K562 (cell line): ENCODE measurements at regions not wholly inside any gene's neighbourhood (a gene's known extent, or its start where the extent isn't known, plus 50 kb on each side); places are given as distances from the start of the nearest gene placed in this dataset.

ENCODE experiments used
- ATAC-seq: fragments of 200-7000 bp; cut with Tn5 transposase; 3 replicates; pipeline ENCODE4 v1.9.1; 2020; ENCODE audit warnings: moderate library complexity
- BruUV-seq: library from RNA; stranded (reverse); fragments of 400-500 nt; replicated peaks from 2 replicates; lab custom pipeline; 2021; lab: Mats Ljungman, UMichigan
- CTCF ChIA-PET: fragments of 300-600 bp; formaldehyde crosslinking; extraction: SDS; loops from one replicate; lab custom pipeline; 2021; ENCODE audit warnings: low intra/inter-chr PET ratio; lab: Yijun Ruan, JAX
- POLR2A ChIA-PET: fragments of 300-600, 350-650 bp; sonication (Branson Sonifier 250); formaldehyde crosslinking; extraction: SDS; loops from one replicate; lab custom pipeline; 2021; ENCODE audit warnings: antibody characterized with exemption, inconsistent platforms; lab: Yijun Ruan, JAX
- DNase-seq, 4 experiments: peaks; one replicate each; pipeline versions ENCODE4 v3.0.0 to v3.0.0-alpha.2; 2011 to 2018; ENCODE audit warnings: low spot score in 3 of 4, mixed read lengths in 3 of 4; ENCODE audit errors: extremely low read depth in 1 of 4
- FAIRE-seq: peaks from 2 replicates; lab custom pipeline; 2011; peaks lifted over from hg19 to GRCh38; lab: Jason Lieb, UNC
- H2AFZ ChIP-seq: 2 replicates; pipeline ENCODE4 v1.6.0; 2011; ENCODE audit warnings: low read depth, low read length, control low read depth, inconsistent platforms
- H3K27ac ChIP-seq: fragments of 200-600 bp; 3 replicates; pipeline ENCODE4 v1.8.0; 2011; ENCODE audit warnings: low read depth, mild to moderate bottlenecking, control low read depth, inconsistent platforms, low read length, moderate library complexity, mixed read lengths; ENCODE audit errors: extremely low read depth
- H3K27me3 ChIP-seq, 2 experiments: fragments of 300-600 bp in 1 of 2; 2 replicates in 1 of 2; 3 replicates in 1 of 2; pipeline versions ENCODE4 v1.6.0 to v1.8.0; 2011; ENCODE audit warnings: inconsistent platforms in 2 of 2, low read length in 2 of 2, mild to moderate bottlenecking in 1 of 2, mixed read lengths in 1 of 2, moderate library complexity in 1 of 2; ENCODE audit not compliant: control insufficient read depth in 2 of 2, insufficient read depth in 2 of 2
- H3K36me3 ChIP-seq: fragments of 300-600 bp; 3 replicates; pipeline ENCODE4 v1.8.0; 2011; ENCODE audit warnings: mild to moderate bottlenecking, low read length, inconsistent platforms; ENCODE audit not compliant: control insufficient read depth, insufficient read depth
- H3K4me1 ChIP-seq, 2 experiments: fragments of 200-600 bp in 1 of 2; replicated peaks in 1 of 2; 2 replicates in 1 of 2; 3 replicates in 1 of 2; pipeline versions ENCODE4 v1.5.1 to v1.8.0; 2011; ENCODE audit warnings: inconsistent platforms in 2 of 2, low read length in 2 of 2, mild to moderate bottlenecking in 1 of 2, mixed read lengths in 1 of 2, moderate library complexity in 1 of 2; ENCODE audit not compliant: control insufficient read depth in 2 of 2, insufficient read depth in 2 of 2
- H3K4me2 ChIP-seq: 2 replicates; pipeline ENCODE4 v1.6.1; 2011; ENCODE audit warnings: low read length, control low read depth, inconsistent platforms, mixed read lengths; ENCODE audit not compliant: insufficient read depth
- H3K4me3 ChIP-seq: fragments of 200-600 bp; sonication (generic), shearing (Covaris generic); 2 replicates; pipeline ENCODE4 v1.5.1; 2016; ENCODE audit warnings: control low read depth, inconsistent platforms
- H3K79me2 ChIP-seq: fragments of 200-600 bp; 3 replicates; pipeline ENCODE4 v1.8.0; 2011; ENCODE audit warnings: low read length, inconsistent platforms; ENCODE audit not compliant: control insufficient read depth, insufficient read depth
- H3K9ac ChIP-seq, 2 experiments: 2 replicates each; pipeline versions ENCODE4 v1.6.0 to v1.6.1; 2011; ENCODE audit warnings: low read depth in 2 of 2, low read length in 2 of 2, control low read depth in 1 of 2, inconsistent platforms in 1 of 2, mild to moderate bottlenecking in 1 of 2, mixed read lengths in 1 of 2; ENCODE audit not compliant: insufficient read depth in 1 of 2
- H3K9me1 ChIP-seq: one replicate; pipeline ENCODE4 v1.6.0; 2011; ENCODE audit warnings: inconsistent platforms, mild to moderate bottlenecking, low read length, moderate library complexity; ENCODE audit not compliant: control insufficient read depth, insufficient read depth
- H3K9me3 ChIP-seq: replicated peaks from 2 replicates; pipeline ENCODE4 v1.5.1; 2011; ENCODE audit warnings: low read depth, low read length, inconsistent platforms; ENCODE audit not compliant: control insufficient read depth, insufficient read depth
- H4K20me1 ChIP-seq: replicated peaks from 2 replicates; pipeline ENCODE4 v1.6.1; 2011; ENCODE audit warnings: low read length, inconsistent platforms, mixed read lengths; ENCODE audit not compliant: control insufficient read depth, insufficient read depth
- EGR1 ChIP-seq: fragments of 450-650 bp; conservative IDR thresholded peaks from 2 replicates; pipeline ENCODE4 v1.6.1; 2017; ENCODE audit warnings: mild to moderate bottlenecking
- ELF4 ChIP-seq: fragments of 450-650 bp; formaldehyde crosslinking; IDR thresholded peaks from 2 replicates; pipeline ENCODE4 v1.4.0; 2022; ENCODE audit warnings: missing genetic modification characterization
- NFRKB ChIP-seq: fragments of 450-650 bp; IDR thresholded peaks from 2 replicates; pipeline ENCODE4 v1.6.1; 2016; ENCODE audit warnings: low read depth
- PHB2 ChIP-seq: fragments of 450-650 bp; IDR thresholded peaks from 2 replicates; pipeline ENCODE4 v1.6.1; 2017; ENCODE audit warnings: low read depth
- SAP30 ChIP-seq: fragments of 200-600 bp; sonication (generic); IDR thresholded peaks from 2 replicates; pipeline ENCODE4 v1.6.1; 2012; ENCODE audit warnings: borderline replicate concordance, low read depth, mild to moderate bottlenecking, moderate library complexity, low read length, control low read depth, inconsistent platforms; ENCODE audit not compliant: insufficient read depth, poor library complexity, severe bottlenecking
- XRCC4 ChIP-seq: IDR thresholded peaks from one replicate; pipeline ENCODE4 v1.6.1; 2011; ENCODE audit not compliant: insufficient read depth, insufficient read length; ENCODE audit errors: extremely low read depth
- ZBTB40 ChIP-seq, 2 experiments: fragments of 450-650 bp in 1 of 2; sonication (generic) in 1 of 2; formaldehyde crosslinking in 1 of 2; IDR thresholded peaks; 2 replicates each; pipeline versions ENCODE4 v1.7.1 to v1.9.0; 2016 to 2022; ENCODE audit warnings: inconsistent platforms in 1 of 2, mild to moderate bottlenecking in 1 of 2, missing genetic modification reagents in 1 of 2
- ZNF134 ChIP-seq: fragments of 250-450 bp; sonication (Bioruptor Pico); conservative IDR thresholded peaks from 2 replicates; pipeline ENCODE4 v1.4.0; 2020
- ZNF175 ChIP-seq: fragments of 200-800 bp; sonication (Bioruptor generic); IDR thresholded peaks from 2 replicates; pipeline ENCODE4 v1.6.1; 2016; ENCODE audit warnings: low read depth, mild to moderate bottlenecking, missing genetic modification characterization, missing compliant biosample characterization
- WGBS: fragments of 100-300 bp; shearing (Covaris generic); methylation state at CpG from one replicate; pipeline ENCODE4 v1.1.6; 2016; ENCODE audit warnings: low coverage, mixed read lengths; ENCODE audit not compliant: insufficient coverage; ENCODE audit errors: missing lambda C conversion rate; 5-methylcytosine and 5-hydroxymethylcytosine counted together
- in situ Hi-C: fragments of 300-500 bp; cut with MboI; formaldehyde crosslinking; loops from 4 replicates; pipeline ENCODE4 v1.15.0; 2018; ENCODE audit warnings: inconsistent platforms, mixed read lengths
- intact Hi-C: fragments of 100-400 bp; cut with micrococcal nuclease; formaldehyde crosslinking; loops from 2 replicates; pipeline ENCODE4 v1.14.2; 2022

- DNase-seq (no peak), FAIRE-seq (no peak), ATAC-seq (no peak)
- no peak overlapping the region for H3K4me2 ChIP-seq
- CTCF ChIA-PET = no interaction called here
- in situ Hi-C loops (no loop called here), intact Hi-C loops (no loop called here)
- no peaks in the 10 kb centered on the region for H3K79me2 ChIP-seq
- no peak overlapping the region for H3K4me3 ChIP-seq
- H3K9ac ChIP-seq = no peak overlapping the region
- 45% methylated on average over 3 of the region's 3 CpGs for WGBS
- no TSS peak for BruUV-seq
- H3K36me3 ChIP-seq = no peaks in the 10 kb centered on the region
- H3K27ac ChIP-seq = no peak overlapping the region
- H3K27me3 ChIP-seq = no peaks in the 10 kb centered on the region
- TF ChIP-seq XRCC4 (no peak), ZNF175 (CRISPR knock-in tag) (no peak), EGR1 (no peak), NFRKB (no peak), ZNF134 (CRISPR knock-in tag) (no peak), PHB2 (no peak), ZBTB40 (IDR thresholded peaks at IDR 0.05) (no peak), ZBTB40 (CRISPR knock-in tag; IDR thresholded peaks at IDR 0.05) (no peak), SAP30 (no peak), ELF4 (CRISPR knock-in tag) (no peak)
- H3K9me3 ChIP-seq = no peaks in the 10 kb centered on the region
- H2AFZ ChIP-seq = no peak overlapping the region; the same call in 1 of the 2 replicates
- H3K4me1 ChIP-seq = peaks cover 0 to 12% of the 10 kb centered on the region in 2 experiments; a peak in 2 of 5 replicates
- POLR2A ChIA-PET = interaction anchor here (1.6 kb wide), 1 partner anchor 12 kb away, joined by 3 read pairs; no protein-coding TSS in a partner anchor
- no peaks in the 10 kb centered on the region for H4K20me1 ChIP-seq
- no peaks in the 10 kb centered on the region for H3K9me1 ChIP-seq
Observed at GRCh38 chr15:39359771-39360170, 221.1 kb upstream of the THBS1 start.
